SHP77 treated with DMSO at 0.1 percent for 48 hours (cell line): ENCODE measurements at regions not wholly inside any gene's neighbourhood (a gene's known extent, or its start where the extent isn't known, plus 50 kb on each side); places are given as distances from the start of the nearest gene placed in this dataset.
"Not testable (repeated sequence)": the region's sequence is repeated elsewhere in the genome, so short reads cannot be mapped to it uniquely, and the experiment has no call there.

Experiments
- DNase-seq: peaks from one replicate; lab custom pipeline; 2025; lab: John Stamatoyannopoulos, UW

DNA sequence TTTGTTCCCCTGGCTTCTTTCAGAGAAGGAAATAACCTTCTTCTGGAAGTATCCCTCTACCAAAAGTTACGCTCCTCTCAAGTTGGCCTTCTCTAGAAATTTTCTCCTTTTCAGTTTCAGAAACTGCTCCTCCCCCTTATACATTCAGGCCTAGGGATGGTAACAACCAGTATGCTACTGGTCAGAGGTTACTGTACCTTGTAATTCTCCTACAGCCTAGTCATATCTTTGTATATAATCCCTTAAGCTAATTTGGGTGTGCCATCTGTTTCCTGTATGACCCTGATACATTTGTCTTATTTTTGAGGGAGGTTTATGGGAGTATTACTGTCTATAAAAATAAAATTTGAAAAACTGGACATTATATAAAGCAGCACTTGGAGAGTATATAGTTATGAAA is 98.0 kb upstream of the NOTCH2NLA start:
- DNase-seq = not testable (repeated sequence)

DNA sequence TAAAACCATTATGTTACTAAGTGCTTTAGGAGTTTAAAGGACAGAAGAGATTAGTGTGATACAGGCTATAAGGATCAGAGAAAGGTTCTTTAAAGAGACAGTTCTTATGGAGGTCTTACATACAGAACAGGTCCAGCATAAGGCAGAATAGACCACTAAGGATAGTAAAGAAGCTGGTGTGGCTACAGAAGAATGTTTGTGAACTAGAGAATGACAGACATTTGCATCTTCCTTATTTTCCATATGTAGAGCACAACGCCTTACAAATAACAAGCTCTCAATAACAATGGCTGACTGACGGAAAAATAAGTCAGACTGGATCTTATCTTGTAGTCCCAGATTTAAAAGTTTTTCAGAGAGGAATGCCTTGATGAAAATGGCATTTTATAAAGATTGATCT is 95.6 kb upstream of the NOTCH2NLA start:
- not testable (repeated sequence) for DNase-seq

DNA sequence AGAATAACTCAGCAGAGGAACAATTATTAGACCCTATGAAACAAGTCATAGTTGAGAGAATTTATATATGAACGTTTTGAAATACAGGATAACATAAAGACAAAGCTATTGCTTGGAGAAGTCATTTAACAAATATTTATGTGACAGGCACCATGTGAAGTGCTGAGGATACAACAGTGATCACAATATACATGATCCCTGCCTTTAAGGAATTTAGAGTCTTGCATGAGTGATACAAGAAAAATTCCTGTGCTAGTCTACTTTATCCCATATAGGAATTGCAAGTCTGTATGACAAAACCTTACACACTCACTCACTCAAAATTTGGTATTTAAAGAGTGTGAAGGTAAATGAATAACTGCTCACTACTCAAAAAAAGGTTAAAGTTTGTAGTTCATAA is 94.5 kb upstream of the NOTCH2NLA start:
- not testable (repeated sequence) for DNase-seq

DNA sequence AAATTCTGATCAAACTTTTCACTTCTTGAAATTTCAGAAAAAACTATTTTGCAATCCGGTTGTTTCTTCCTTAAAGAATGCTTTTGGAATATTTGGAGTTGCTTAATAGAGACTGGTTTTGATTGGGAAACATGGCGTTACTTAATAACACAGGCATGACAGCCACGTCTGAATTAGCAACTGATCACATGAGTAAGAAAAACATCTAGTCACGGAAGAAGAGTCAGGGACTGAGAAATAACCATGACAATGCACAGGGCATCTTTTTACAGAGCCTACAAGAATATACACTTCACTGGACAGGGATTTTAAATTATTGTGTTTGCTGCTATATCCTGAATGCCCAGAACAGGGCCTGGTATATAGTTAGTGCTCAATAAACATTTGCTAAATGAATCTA is 94.1 kb upstream of the NOTCH2NLA start:
- not testable (repeated sequence) for DNase-seq

DNA sequence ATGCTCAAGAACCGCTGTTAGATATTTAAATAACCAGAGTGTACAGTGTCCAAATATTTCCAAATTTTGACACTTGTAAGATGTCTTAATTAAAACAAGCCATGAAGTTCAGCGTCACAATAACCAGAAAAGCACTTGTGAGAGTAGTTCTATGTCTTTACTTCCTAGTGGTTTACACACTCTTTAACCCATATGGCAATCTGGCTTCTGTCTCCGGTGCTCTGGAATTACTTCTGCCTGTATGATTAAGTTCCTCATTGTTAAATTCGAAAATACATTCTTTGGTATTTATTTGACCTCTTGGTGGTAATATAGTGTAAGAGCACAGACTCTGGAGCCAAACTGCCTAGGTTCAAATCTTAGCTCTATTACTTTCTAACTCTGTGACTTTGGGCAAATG is 89.9 kb upstream of the NOTCH2NLA start:
- not testable (repeated sequence) for DNase-seq

DNA sequence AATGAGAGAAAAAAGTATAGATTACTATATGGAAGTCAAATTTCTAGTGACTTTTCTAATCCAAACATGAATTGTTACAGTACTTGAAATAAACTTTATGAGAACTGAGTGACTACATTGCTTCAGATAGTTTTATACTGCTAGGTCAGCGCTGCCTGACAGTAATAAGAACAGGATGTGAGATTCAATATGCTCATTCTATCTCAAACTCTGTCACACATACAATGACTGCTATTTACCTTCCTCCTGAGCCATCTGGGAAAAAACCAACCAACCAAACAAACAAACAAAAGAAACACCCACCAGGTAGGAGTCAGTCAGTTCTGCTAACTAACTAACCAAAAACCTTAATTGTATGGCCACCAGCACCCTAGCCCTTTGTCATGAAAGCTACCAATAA is 89.0 kb upstream of the NOTCH2NLA start:
- not testable (repeated sequence) for DNase-seq

DNA sequence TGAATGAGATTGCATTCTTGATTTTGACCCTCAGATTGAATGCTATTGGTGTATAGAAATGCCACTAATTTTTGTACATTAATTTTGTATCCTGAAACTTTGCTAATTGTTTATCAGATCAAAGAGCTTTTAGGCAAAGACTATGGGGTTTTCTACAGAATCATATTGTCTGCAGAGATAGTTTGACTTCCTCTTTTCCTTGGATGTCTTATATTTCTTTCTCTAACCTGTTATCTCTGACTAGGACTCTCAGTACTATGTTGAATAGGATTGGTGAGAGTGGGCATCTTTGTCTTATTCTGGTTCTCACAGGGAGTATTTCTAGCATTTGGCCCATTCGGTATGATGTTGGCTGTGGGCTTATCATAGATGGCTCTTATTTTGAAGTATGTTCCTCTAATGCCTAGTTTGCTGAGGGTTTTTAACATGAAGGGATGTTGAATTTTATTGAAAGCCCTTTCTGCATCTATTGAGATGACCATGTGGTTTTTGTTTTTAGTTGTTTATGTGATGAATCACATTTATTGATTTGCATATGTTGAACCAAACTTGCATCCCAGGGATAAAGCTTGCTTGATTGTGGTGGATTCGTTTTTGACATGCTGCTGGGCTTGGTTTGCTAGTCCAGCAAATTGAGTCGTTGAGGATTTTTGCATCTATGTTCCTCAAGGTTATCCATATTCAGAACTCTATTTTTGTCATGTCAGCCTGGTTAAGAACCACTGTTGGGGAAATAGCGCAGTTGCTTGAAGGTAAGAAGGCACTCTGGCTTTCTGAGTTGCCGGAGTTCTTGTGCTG is 85.8 kb upstream of the NOTCH2NLA start:
- DNase-seq = not testable (repeated sequence)

DNA sequence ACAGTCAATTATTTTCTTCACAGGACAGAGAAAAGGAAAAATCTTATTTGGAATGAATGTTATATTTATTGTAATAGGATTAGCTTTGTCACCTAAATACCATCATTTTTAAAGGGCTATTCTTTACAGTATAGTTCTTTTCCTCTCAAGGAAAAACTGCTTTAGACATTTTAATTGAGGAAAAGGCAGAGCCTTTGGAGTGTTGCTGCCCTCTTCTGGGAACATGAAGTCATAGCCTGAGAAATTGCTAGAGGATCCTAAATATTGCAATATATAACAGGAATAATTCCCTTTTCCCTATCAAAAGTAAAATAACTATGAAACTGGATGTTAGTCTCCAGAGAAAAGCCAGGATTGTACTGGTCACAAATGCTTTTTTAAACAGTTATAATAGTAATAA is 81.8 kb upstream of the NOTCH2NLA start:
- not testable (repeated sequence) for DNase-seq

DNA sequence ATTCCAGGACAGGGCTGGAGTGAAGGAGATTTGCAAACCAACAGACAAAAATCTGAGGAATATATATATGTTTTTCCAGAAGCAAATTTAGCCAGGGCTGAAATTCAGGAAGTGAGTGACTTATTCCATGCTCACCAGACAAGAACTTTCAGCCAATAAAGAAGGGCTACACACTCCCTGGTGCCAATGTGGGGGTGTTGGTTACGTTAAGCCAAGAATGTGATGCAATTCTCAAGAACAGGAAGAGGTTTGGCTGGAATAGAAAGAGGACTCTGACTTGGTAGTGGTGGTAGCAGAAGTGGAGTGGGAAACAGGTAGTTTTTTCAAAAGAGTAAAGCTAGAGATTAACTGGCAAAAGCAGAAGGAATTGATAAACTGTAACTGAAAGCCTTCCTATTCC is 80.6 kb upstream of the NOTCH2NLA start:
- DNase-seq = not testable (repeated sequence)

DNA sequence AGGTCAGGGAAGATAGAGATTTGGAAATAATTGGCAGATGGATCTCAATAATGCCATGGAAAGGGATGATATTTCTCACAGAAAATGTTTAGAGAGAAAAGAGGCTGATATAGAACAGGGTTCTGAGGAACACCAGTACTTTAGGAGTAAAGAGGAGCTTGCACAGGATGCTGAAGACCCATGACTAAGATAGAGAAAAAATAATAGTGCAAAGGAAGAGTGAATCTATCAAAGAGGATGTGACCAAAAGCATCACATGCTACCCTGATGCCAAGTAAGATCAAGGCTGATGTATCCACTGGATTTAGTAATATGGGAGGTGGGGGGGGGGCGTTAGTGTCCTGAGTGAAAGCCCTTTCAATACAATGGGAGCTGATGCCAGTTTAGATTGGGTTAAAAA is 80.1 kb upstream of the NOTCH2NLA start:
- not testable (repeated sequence) for DNase-seq

DNA sequence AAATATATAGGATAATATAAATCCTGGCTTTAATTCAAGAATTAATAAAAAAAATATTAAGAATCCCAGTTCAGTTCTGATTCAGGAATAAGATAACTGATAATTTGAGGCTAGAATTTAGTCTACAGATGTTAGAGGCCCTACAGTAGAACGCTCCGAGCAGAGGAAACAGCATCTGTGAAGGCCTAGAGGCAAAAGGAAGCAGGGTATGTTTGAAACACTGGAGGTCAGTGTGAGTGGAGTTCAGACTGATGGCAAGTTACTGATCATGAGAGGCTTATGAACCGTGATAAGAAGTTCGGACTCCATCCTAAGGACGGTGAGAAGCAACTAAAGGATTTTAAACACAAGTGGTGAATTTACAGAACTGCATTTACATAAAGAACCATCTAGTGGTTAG is 79.3 kb upstream of the NOTCH2NLA start:
- DNase-seq = not testable (repeated sequence)

DNA sequence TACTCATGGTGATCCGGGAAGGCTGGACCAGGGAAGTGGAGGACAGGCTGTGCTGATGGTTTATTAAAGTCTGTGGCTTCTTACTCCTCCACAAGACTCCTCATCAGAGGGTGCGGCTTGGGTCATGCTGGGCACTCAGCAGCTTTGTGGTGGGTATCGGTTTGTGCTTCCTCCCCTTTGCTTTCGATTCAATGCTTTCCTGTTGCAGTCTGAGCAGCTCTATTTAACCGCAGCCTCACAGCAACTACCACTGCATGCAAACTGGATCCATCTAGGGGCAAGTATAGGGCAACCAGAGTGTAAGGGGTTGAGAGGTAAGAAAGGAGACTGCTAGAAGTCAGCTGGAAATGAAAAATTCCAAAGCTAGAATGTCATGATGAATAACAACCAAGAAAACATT is 78.8 kb upstream of the NOTCH2NLA start:
- DNase-seq = not testable (repeated sequence)

DNA sequence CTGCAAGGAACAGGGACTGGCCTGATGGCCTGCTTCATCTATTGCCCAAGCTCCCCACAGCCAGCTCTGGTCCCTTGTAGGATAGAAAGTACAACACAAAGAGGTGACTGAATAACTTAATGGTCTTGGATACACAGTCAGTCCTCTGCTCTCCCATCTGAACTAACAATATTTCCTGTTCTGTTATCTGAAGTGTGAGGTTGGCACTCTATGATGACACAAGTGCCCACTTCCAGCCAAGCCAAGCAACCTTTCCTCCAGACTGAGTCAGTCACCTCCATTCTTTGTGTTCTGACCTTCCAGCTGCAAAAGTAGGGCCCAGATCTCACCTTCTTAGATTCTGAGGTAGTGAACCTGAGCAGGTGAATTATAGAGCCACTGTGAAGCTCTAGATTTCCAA is 77.8 kb upstream of the NOTCH2NLA start:
- DNase-seq = not testable (repeated sequence)

DNA sequence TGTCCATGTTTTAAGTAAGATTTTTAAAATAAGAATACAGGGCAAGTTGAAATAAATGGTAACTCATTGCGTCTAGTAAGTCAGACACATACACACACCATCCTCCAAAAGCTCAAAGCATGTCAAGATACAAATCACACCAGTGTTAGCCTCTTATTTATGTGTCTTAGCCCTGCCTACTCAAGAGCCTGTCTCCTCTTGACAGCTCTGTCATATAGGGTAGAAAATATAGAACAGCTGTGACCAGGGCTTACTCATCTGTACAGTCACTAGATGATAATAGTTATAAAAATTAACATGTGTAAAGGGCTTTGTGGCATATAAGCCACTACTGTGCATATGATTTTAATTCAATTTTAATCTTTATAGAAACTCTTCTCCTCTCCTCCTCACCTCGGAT is 76.6 kb upstream of the NOTCH2NLA start:
- not testable (repeated sequence) for DNase-seq

DNA sequence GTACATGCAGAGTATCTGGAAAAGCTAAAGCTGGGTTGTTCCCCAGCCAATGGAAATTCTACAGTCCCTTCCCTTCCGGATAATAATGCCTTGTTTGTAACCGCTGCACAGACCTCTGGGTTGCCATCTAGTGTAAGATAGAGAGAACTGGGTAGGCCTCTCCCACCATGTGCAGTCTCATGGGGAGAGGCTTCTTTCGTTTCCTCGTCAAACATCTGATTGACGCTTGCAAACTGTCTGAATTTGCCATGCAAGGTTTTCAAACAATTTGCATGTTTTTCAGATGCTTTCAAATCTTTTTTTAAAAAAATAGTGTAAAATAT is 69.7 kb upstream of the NOTCH2NLA start:
- DNase-seq = not testable (repeated sequence)

DNA sequence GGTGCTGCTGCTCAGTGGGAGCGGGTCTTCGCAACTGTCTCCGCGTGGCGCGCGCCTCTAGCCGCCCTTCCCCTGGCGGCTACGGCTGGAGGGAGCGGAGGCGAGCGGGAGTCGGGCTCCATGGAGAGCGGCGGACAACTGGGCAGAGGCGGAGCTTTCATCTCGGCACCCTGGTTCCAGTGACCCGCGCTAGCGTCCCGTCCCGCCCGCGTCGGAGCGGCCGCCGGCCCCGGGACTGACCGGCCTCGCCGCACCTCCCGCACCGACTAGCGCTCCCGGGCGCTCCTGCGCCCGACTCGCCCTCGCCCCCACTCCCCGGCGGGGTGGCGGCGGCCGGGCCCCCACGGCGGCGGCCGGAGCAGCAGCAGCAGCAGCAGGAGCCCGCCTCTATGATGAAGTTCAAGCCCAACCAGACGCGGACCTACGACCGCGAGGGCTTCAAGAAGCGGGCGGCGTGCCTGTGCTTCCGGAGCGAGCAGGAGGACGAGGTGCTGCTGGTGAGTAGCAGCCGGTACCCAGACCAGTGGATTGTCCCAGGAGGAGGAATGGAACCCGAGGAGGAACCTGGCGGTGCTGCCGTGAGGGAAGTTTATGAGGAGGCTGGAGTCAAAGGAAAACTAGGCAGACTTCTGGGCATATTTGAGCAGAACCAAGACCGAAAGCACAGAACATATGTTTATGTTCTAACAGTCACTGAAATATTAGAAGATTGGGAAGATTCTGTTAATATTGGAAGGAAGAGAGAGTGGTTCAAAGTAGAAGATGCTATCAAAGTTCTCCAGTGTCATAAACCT is 69.2 kb upstream of the NOTCH2NLA start:
- not testable (repeated sequence) for DNase-seq

DNA sequence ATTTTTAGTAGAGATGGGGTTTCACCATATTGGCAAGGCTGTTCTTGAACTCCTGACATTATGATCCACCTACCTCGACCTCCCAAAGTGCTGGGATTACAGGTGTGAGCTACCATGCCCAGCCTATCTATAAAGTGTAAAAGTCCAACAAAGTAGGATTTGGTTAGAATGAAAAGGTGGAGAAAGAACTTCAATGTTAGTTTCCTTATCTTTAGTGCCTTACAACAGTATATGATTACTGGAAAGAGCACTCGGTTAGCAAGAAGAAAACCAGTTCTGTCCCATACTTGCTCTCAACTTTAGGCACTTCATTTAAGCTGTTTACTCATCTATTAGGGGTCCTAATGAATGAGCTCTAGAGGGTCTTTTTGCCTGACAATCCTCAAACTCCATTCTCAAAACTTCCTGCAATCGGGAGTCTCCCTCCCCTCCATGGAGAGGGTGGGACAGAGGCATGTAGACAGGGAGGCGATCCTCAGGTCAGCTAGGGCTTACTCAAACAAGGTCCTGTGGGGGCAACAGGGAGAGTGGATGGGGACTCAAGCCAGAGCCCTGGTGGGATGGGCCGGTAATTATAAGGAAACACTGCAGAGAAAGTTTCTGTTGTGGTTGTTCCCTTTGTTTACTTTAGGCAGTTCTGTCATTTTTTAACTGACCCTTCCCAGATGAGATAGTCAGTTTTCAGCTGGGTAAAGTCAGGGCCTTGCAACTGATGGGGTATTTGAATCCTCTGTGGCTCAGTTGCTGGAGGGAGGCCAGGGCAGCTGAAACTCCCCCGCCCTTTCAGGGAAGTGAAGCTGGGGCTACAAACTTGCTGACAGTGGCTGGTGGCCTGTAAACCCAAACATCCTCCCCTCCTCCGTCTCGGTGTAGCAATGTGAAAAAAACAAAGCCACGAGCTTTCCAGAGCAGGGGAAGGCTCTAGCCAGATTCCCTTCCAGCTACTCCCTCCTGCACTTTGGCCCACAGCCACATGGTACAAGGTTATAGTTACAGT is 64.4 kb upstream of the NOTCH2NLA start:
- not testable (repeated sequence) for DNase-seq

DNA sequence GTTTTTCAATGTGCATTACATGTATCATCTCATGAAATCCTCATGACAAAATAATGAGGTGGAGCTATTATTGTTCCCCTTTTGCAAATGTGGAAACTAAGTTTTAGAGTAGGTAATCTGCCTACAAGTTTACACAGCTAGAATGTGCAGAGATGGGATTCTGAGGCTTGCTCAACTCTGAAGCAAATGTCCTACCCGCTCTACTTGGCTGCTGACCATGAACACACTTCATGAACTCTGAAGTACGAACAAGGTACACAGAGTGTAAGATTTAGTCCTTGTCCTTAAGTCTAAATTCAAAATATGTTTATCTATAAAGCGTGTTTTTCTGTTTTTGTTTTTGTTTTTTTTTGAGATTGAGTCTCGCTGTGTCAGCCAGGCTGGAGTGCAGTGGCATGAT is 63.6 kb upstream of the NOTCH2NLA start:
- not testable (repeated sequence) for DNase-seq

DNA sequence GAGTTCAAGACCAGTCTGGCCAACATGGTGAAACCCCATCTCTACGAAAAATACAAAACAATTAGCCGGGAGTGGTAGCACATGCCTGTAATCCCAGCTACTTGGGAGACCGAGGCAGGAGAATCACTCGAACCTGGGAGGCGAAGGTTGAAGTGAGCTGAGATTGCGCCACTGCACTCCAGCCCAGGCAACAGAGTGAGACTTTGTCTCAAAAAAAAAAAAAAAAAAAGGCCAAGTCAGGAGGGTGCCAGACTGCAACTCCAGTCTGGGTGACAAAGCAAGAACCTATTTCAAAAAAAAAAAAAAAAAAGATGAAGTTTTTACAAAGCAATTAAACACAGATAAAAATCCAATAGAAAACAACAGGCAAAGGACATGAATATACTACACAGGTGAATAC is 59.1 kb upstream of the NOTCH2NLA start:
- not testable (repeated sequence) for DNase-seq

DNA sequence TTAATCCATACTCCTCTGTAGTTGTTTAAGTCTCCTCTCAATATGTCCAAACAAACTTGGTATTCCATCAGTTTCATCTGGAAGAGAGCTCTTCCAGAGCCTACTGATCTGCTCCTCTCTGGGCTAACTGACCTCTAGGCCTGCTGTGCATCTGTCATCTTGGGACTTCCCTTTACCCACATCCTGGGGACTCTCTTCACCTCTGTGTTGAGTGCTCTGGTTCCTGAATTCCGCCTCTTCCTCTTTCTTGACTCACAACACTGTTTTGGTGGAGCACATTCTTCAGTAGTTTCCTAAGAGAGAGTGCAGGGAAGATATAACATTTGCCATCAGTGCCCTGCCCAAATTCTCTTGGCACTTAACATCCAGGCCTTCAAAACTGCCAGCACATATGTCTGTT is 55.9 kb upstream of the NOTCH2NLA start:
- DNase-seq = not testable (repeated sequence)

DNA sequence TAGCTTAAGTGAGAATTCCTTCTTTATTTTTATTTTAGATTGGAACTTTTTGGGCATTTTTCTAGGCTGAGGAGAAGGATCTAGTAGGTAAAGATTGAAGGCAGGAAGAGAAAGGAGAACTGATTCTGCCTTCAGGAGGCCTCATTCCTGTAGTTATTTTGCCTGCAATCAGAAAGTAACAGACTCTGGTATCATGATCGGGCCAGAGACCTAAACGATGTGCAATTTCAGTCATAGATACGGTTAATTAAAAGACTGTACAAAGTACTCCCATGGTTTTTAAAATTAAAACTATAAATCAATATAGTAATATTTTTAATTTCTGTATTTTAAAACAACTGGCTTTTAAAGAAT is 54.7 kb upstream of the NOTCH2NLA start:
- not testable (repeated sequence) for DNase-seq
